ENCODE measurements at regions not wholly inside any gene's neighbourhood (a gene's known extent, or its start where the extent isn't known, plus 50 kb on each side); places are given as distances from the start of the nearest gene placed in this dataset.

- no peak for TF ChIP-seq CTCF (IDR thresholded peaks at IDR 0.05; ENCODE audit: insufficient read depth, low read length, poor library complexity, severe bottlenecking)
- TF ChIP-seq EZH2phosphoT487 (conservative IDR thresholded peaks at IDR 0.05; ENCODE audit: low read length): no peak
Measured at GRCh38 chr11:70744396-70745185, 346.3 kb downstream of the CTTN start.
